GM12878 (cell line): ENCODE measurements at regions not wholly inside any gene's neighbourhood (a gene's known extent, or its start where the extent isn't known, plus 50 kb on each side); places are given as distances from the start of the nearest gene placed in this dataset.

Experiments used
- ATAC-seq: fragments of 200-7000 bp; cut with Tn5 transposase; 3 replicates; pipeline ENCODE4 v1.9.1; 2020; ENCODE audit warnings: mild to moderate bottlenecking, moderate library complexity
- BruUV-seq: library from RNA; stranded (reverse); fragments of 400-500 nt; replicated peaks from 2 replicates; lab custom pipeline; 2021; lab: Mats Ljungman, UMichigan
- CTCF ChIA-PET: fragments of 300-600 bp; sonication (Branson Sonifier 250); formaldehyde crosslinking; extraction: SDS; loops from one replicate; lab custom pipeline; 2021; ENCODE audit warnings: inconsistent platforms; lab: Yijun Ruan, JAX
- POLR2A ChIA-PET: fragments of 350-600 bp; formaldehyde crosslinking; extraction: SDS; loops from one replicate; lab custom pipeline; 2021; ENCODE audit warnings: inconsistent platforms; lab: Charles Lee
- RAD21 ChIA-PET: fragments of 300-600 bp; sonication (Branson Sonifier 250); formaldehyde crosslinking; loops from one replicate; lab custom pipeline; 2023; ENCODE audit warnings: antibody characterized with exemption; ENCODE audit not compliant: unreplicated experiment; lab: Charles Lee
- SMC1A ChIA-PET: fragments of 300-600 bp; sonication (Branson Sonifier 250); formaldehyde crosslinking; loops from one replicate; lab custom pipeline; 2023; ENCODE audit not compliant: unreplicated experiment, uncharacterized antibody; lab: Charles Lee
- DNase-seq: peaks from one replicate; pipeline ENCODE4 v3.0.0-alpha.2; 2011; ENCODE audit warnings: low read depth, low spot score
- FAIRE-seq: peaks from 3 replicates; lab custom pipeline; 2011; peaks lifted over from hg19 to GRCh38; lab: Jason Lieb, UNC
- H2AFZ ChIP-seq: 2 replicates; pipeline ENCODE4 v1.6.0; 2011; ENCODE audit warnings: low read depth, low read length, control low read depth; ENCODE audit not compliant: control insufficient read depth
- H3K27ac ChIP-seq: 2 replicates; pipeline ENCODE4 v1.5.1; 2011; ENCODE audit warnings: control low read depth; ENCODE audit not compliant: control insufficient read depth, insufficient read depth
- H3K27me3 ChIP-seq, 2 experiments: replicated peaks in 1 of 2; 2 replicates each; pipeline versions ENCODE4 v1.6.0 to v1.6.1; 2011; ENCODE audit warnings: low read length in 1 of 2; ENCODE audit not compliant: control insufficient read depth in 2 of 2, insufficient read depth in 2 of 2
- H3K36me3 ChIP-seq, 2 experiments: 2 replicates each; pipeline ENCODE4 v1.5.1; 2011; ENCODE audit warnings: low read length in 1 of 2; ENCODE audit not compliant: control insufficient read depth in 2 of 2, insufficient read depth in 2 of 2
- H3K4me1 ChIP-seq: 2 replicates; pipeline ENCODE4 v1.6.1; 2011; ENCODE audit warnings: mild to moderate bottlenecking, low read length, moderate library complexity, mixed read lengths; ENCODE audit not compliant: control insufficient read depth, insufficient read depth
- H3K4me2 ChIP-seq: 2 replicates; pipeline ENCODE4 v1.6.0; 2011; ENCODE audit warnings: control low read depth; ENCODE audit not compliant: control insufficient read depth, insufficient read depth
- H3K4me3 ChIP-seq: fragments of 200-600 bp; sonication (generic); 2 replicates; pipeline ENCODE4 v1.5.1; 2016
- H3K79me2 ChIP-seq: 2 replicates; pipeline ENCODE4 v1.6.0; 2011; ENCODE audit warnings: low read length; ENCODE audit not compliant: control insufficient read depth, insufficient read depth
- H3K9ac ChIP-seq: 2 replicates; pipeline ENCODE4 v1.8.0; 2011; ENCODE audit warnings: low read length, control low read depth, mixed read lengths; ENCODE audit not compliant: control insufficient read depth, insufficient read depth
- H3K9me3 ChIP-seq: replicated peaks from 3 replicates; pipeline ENCODE4 v1.5.1; 2011; ENCODE audit warnings: mild to moderate bottlenecking, low read length; ENCODE audit not compliant: control insufficient read depth, insufficient read depth
- H4K20me1 ChIP-seq: 2 replicates; pipeline ENCODE4 v1.6.0; 2011; ENCODE audit not compliant: control insufficient read depth, insufficient read depth
- BACH1 ChIP-seq: fragments of 450-650 bp; IDR thresholded peaks from 2 replicates; pipeline ENCODE4 v1.6.1; 2017; ENCODE audit warnings: mild to moderate bottlenecking, borderline replicate concordance
- BCL11A ChIP-seq: IDR thresholded peaks from 2 replicates; pipeline ENCODE4 v1.6.1; 2011; ENCODE audit warnings: low read depth, low read length
- CHD1 ChIP-seq: IDR thresholded peaks from 2 replicates; pipeline ENCODE4 v1.6.1; 2012; ENCODE audit warnings: low read depth, low read length, improper control_type of control experiment
- CHD4 ChIP-seq: fragments of 200-600 bp; sonication (generic); IDR thresholded peaks from 2 replicates; pipeline ENCODE4 v1.6.1; 2016; ENCODE audit warnings: mild to moderate bottlenecking
- HCFC1 ChIP-seq: fragments of 150-350 bp; IDR thresholded peaks from 2 replicates; pipeline ENCODE4 v1.6.1; 2014; ENCODE audit warnings: low read length
- IKZF2 ChIP-seq, 2 experiments: fragments of 450-650 bp; IDR thresholded peaks; 2 replicates each; pipeline ENCODE4 v1.6.1; 2017; ENCODE audit warnings: mild to moderate bottlenecking in 2 of 2, moderate library complexity in 2 of 2
- KLF5 ChIP-seq: fragments of 450-650 bp; IDR thresholded peaks from 2 replicates; pipeline ENCODE4 v1.6.1; 2014; ENCODE audit warnings: mild to moderate bottlenecking; ENCODE audit not compliant: partially characterized antibody
- MTA2 ChIP-seq: fragments of 450-650 bp; IDR thresholded peaks from 2 replicates; pipeline ENCODE4 v1.6.1; 2016; ENCODE audit warnings: low read depth, mild to moderate bottlenecking, moderate library complexity
- MYB ChIP-seq: fragments of 150-350 bp; IDR thresholded peaks from 2 replicates; pipeline ENCODE4 v1.6.1; 2014; ENCODE audit warnings: mild to moderate bottlenecking, low read depth, low read length, borderline replicate concordance
- NFYB ChIP-seq: IDR thresholded peaks from 2 replicates; pipeline ENCODE4 v1.6.1; 2011; ENCODE audit warnings: low read depth, mild to moderate bottlenecking, low read length, improper control_type of control experiment, moderate library complexity; ENCODE audit not compliant: insufficient read depth
- NKRF ChIP-seq: fragments of 450-650 bp; conservative IDR thresholded peaks from 2 replicates; pipeline ENCODE4 v1.6.1; 2017; ENCODE audit warnings: mild to moderate bottlenecking, moderate library complexity
- POLR2AphosphoS2 ChIP-seq: IDR thresholded peaks from 2 replicates; pipeline ENCODE4 v1.6.1; 2011; ENCODE audit warnings: low read depth, mild to moderate bottlenecking, low read length, improper control_type of control experiment, moderate library complexity
- TBL1XR1 ChIP-seq: IDR thresholded peaks from 2 replicates; pipeline ENCODE4 v1.6.1; 2012; ENCODE audit warnings: low read depth, low read length, improper control_type of control experiment
- ZZZ3 ChIP-seq: IDR thresholded peaks from 2 replicates; pipeline ENCODE4 v1.6.1; 2011; ENCODE audit warnings: low read depth; ENCODE audit not compliant: control insufficient read depth, insufficient read length
- WGBS: methylation state at CpG from one replicate; pipeline ENCODE4 v1.1.6; 2016; ENCODE audit warnings: low lambda C conversion rate; ENCODE audit not compliant: insufficient replicate concordance, insufficient coverage; ENCODE audit errors: missing lambda C conversion rate; 5-methylcytosine and 5-hydroxymethylcytosine counted together
- in situ Hi-C: fragments of 300-500 bp; cut with MboI; formaldehyde crosslinking; loops from 9 replicates; pipeline ENCODE4 v1.14.3; 2018; ENCODE audit warnings: mixed read lengths
- intact Hi-C: fragments of 100-400 bp; cut with micrococcal nuclease; formaldehyde crosslinking; loops from one replicate; pipeline ENCODE4 v1.14.2; 2022; ENCODE audit not compliant: unreplicated experiment
- TF ChIP-seq, protein P1 (sequence below): IDR thresholded peaks from 2 replicates; pipeline ENCODE4 v1.6.1; 2011; ENCODE audit warnings: borderline replicate concordance, low read depth, mild to moderate bottlenecking, moderate library complexity, mixed read lengths, low read length; ENCODE audit not compliant: insufficient read depth; ENCODE audit errors: extremely low read length

GRCh38 chr18:76621782-76622495 lies 126.9 kb upstream of the ZNF516 start:
- intact Hi-C loops: no loop called here
- Histone ChIP-seq H3K9ac (no peak overlapping the region), H3K36me3 (no peaks in the 10 kb centered on the region), H3K4me3 (no peak overlapping the region), H3K27ac (no peak overlapping the region), H4K20me1 (no peaks in the 10 kb centered on the region), H3K4me1 (peaks cover 3% of the 10 kb centered on the region; the same call in 1 of the 2 replicates), H3K4me2 (no peak overlapping the region), H2AFZ (no peak overlapping the region), H3K79me2 (no peaks in the 10 kb centered on the region), H3K27me3 (peaks cover 0 to 4% of the 10 kb centered on the region in 2 experiments; a peak in 1 of 4 replicates), H3K9me3 (no peaks in the 10 kb centered on the region)
- DNase-seq (no peak), FAIRE-seq (no peak), ATAC-seq (no peak)
- BruUV-seq: no TSS peak
- ChIA-PET RAD21 (interaction anchor here (1.0 to 1.4 kb wide), 2 partner anchors 132 to 222 kb away, joined by 3 read pairs; no protein-coding TSS in a partner anchor), SMC1A (interaction anchor here (0.6 to 1.6 kb wide), 3 partner anchors 36 to 364 kb away, joined by 3 read pairs; no protein-coding TSS in a partner anchor), CTCF (interaction anchor here (0.7 to 3.5 kb wide), 4 partner anchors 11 to 223 kb away, joined by 3 to 53 read pairs (median 3); no protein-coding TSS in a partner anchor), POLR2A (no interaction called here)
- TF ChIP-seq IKZF2 (IDR thresholded peaks at IDR 0.05) (no peak), KLF5 (no peak), NFYB (no peak), POLR2AphosphoS2 (no peak), TBL1XR1 (no peak), CHD1 (no peak)
- in situ Hi-C loops: no loop called here
- 27% methylated on average over 12 of the region's 12 CpGs for WGBS

DNA sequence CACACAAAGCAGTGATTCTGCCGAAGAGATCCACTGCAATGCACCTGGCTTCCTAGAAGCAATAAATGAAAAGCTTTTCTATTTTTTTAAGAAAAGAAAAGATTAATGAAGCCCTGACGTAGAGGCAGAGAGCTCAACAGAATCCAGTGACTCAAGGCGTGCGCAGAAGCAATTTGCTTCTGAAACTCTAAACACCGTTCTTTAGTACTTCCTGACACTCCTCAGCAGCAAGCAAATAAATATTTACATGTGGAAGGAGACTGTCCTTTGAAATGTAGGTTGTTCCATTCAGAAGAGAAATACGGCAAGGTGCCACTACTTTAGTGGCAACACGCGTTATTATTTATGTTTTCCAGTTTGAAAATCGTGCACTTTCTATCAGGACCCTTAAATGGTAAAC lies 126.2 kb upstream of the ZNF516 start:
- intact Hi-C loops: no loop called here
- no peak overlapping the region for H3K9ac ChIP-seq
- no peaks in the 10 kb centered on the region for H3K79me2 ChIP-seq
- no peaks in the 10 kb centered on the region for H4K20me1 ChIP-seq
- peaks cover 3% of the 10 kb centered on the region; the same call in 1 of the 2 replicates for H3K4me1 ChIP-seq
- no peak overlapping the region for H2AFZ ChIP-seq
- POLR2A ChIA-PET: no interaction called here
- in situ Hi-C loops: no loop called here
- H3K4me3 ChIP-seq: no peak overlapping the region
- H3K4me2 ChIP-seq: no peak overlapping the region
- peaks cover 0 to 4% of the 10 kb centered on the region in 2 experiments; a peak in 1 of 4 replicates for H3K27me3 ChIP-seq
- 55% methylated on average over 9 of the region's 9 CpGs for WGBS
- TF ChIP-seq ZZZ3: no peak
- TF ChIP-seq MTA2: no peak
- TF ChIP-seq NKRF: no peak
- TF ChIP-seq BCL11A: no peak
- TF ChIP-seq, protein P1, sequence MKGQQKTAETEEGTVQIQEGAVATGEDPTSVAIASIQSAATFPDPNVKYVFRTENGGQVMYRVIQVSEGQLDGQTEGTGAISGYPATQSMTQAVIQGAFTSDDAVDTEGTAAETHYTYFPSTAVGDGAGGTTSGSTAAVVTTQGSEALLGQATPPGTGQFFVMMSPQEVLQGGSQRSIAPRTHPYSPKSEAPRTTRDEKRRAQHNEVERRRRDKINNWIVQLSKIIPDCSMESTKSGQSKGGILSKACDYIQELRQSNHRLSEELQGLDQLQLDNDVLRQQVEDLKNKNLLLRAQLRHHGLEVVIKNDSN: no peak
- no peak for TF ChIP-seq CHD4
- TF ChIP-seq MYB: no peak
- no peak for TF ChIP-seq HCFC1
- no peak for TF ChIP-seq BACH1
- DNase-seq (no peak), FAIRE-seq (no peak), ATAC-seq (no peak)
- no TSS peak for BruUV-seq
- CTCF ChIA-PET: interaction anchor here (0.7 to 3.5 kb wide), 7 partner anchors 11 to 258 kb away, joined by 3 to 53 read pairs (median 3); no protein-coding TSS in a partner anchor
- SMC1A ChIA-PET: interaction anchor here (0.6 to 1.6 kb wide), 5 partner anchors 36 to 363 kb away, joined by 3 to 5 read pairs (median 3); no protein-coding TSS in a partner anchor
- RAD21 ChIA-PET: interaction anchor here (1.0 to 1.4 kb wide), 2 partner anchors 131 to 221 kb away, joined by 3 read pairs; no protein-coding TSS in a partner anchor
- no peaks in the 10 kb centered on the region for H3K9me3 ChIP-seq
- H3K27ac ChIP-seq: no peak overlapping the region
- H3K36me3 ChIP-seq: no peaks in the 10 kb centered on the region
